Endothelial cell of umbilical vein (primary cell): ENCODE measurements at regions not wholly inside any gene's neighbourhood (a gene's known extent, or its start where the extent isn't known, plus 50 kb on each side); places are given as distances from the start of the nearest gene placed in this dataset.

Experiments used
- BruUV-seq: library from RNA; stranded (reverse); fragments of 400-500 nt; replicated peaks from 2 replicates; lab custom pipeline; 2021; lab: Mats Ljungman, UMichigan
- CTCF ChIA-PET: fragments of 300-600, 350-600 bp; sonication (Branson Sonifier 250); formaldehyde crosslinking; loops from one replicate; lab custom pipeline; 2021; ENCODE audit warnings: antibody characterized with exemption, inconsistent platforms; lab: Charles Lee
- POLR2A ChIA-PET: fragments of 300-600, 350-600 bp; sonication (Branson Sonifier 250); formaldehyde crosslinking; loops from one replicate; lab custom pipeline; 2021; ENCODE audit warnings: antibody characterized with exemption, inconsistent platforms; lab: Charles Lee
- DNase-seq: peaks from one replicate; pipeline ENCODE4 v3.0.0-alpha.2; 2011; ENCODE audit warnings: low read depth, low spot score
- FAIRE-seq: peaks from 2 replicates; lab custom pipeline; 2011; peaks lifted over from hg19 to GRCh38; lab: Jason Lieb, UNC
- H2AFZ ChIP-seq: 2 replicates; pipeline ENCODE4 v1.6.0; 2012; ENCODE audit warnings: low read depth, low read length, control low read depth, inconsistent platforms
- H3K27ac ChIP-seq: 2 replicates; pipeline ENCODE4 v1.5.1; 2011; ENCODE audit warnings: low read depth, mild to moderate bottlenecking, control low read depth, low read length, moderate library complexity; ENCODE audit not compliant: insufficient read depth
- H3K27me3 ChIP-seq, 2 experiments: 2 replicates each; pipeline versions ENCODE4 v1.6.0 to v1.6.1; 2011; ENCODE audit warnings: low read length in 2 of 2, mixed read lengths in 1 of 2; ENCODE audit not compliant: control insufficient read depth in 2 of 2, insufficient read depth in 2 of 2
- H3K36me3 ChIP-seq, 2 experiments: 2 replicates in 1 of 2; 3 replicates in 1 of 2; pipeline ENCODE4 v1.5.1; 2011; ENCODE audit warnings: low read length in 2 of 2, mild to moderate bottlenecking in 1 of 2, moderate library complexity in 1 of 2; ENCODE audit not compliant: control insufficient read depth in 2 of 2, insufficient read depth in 2 of 2; ENCODE audit errors: extremely low read depth in 1 of 2
- H3K4me1 ChIP-seq: 3 replicates; pipeline ENCODE4 v1.5.1; 2011; ENCODE audit warnings: mild to moderate bottlenecking, low read length; ENCODE audit not compliant: control insufficient read depth, insufficient read depth; ENCODE audit errors: extremely low read depth
- H3K4me2 ChIP-seq: 2 replicates; pipeline ENCODE4 v1.6.1; 2011; ENCODE audit warnings: low read length, control low read depth, mixed read lengths; ENCODE audit not compliant: insufficient read depth
- H3K4me3 ChIP-seq, 3 experiments: fragments of 200-600 bp in 1 of 3; sonication (generic), shearing (Covaris generic) in 1 of 3; replicated peaks in 1 of 3; 2 replicates each; pipeline ENCODE4 v1.5.1; 2011 to 2016; ENCODE audit warnings: control low read depth in 3 of 3, low read length in 3 of 3, mild to moderate bottlenecking in 2 of 3, inconsistent platforms in 1 of 3, low read depth in 1 of 3, moderate library complexity in 1 of 3; ENCODE audit not compliant: insufficient read depth in 1 of 3
- H3K79me2 ChIP-seq: 2 replicates; pipeline ENCODE4 v1.6.0; 2012; ENCODE audit warnings: low read length, inconsistent platforms; ENCODE audit not compliant: control insufficient read depth, insufficient read depth
- H3K9ac ChIP-seq: replicated peaks from 2 replicates; pipeline ENCODE3; 2011; ENCODE audit warnings: low read length, control low read depth; ENCODE audit not compliant: insufficient read depth; ENCODE audit errors: extremely low read depth
- H3K9me1 ChIP-seq: replicated peaks from 3 replicates; pipeline ENCODE4 v1.6.0; 2011; ENCODE audit warnings: mild to moderate bottlenecking, low read length; ENCODE audit not compliant: control insufficient read depth, insufficient read depth; ENCODE audit errors: extremely low read depth
- H3K9me3 ChIP-seq: replicated peaks from 2 replicates; pipeline ENCODE4 v1.5.1; 2012; ENCODE audit warnings: low read length, inconsistent platforms; ENCODE audit not compliant: control insufficient read depth, insufficient read depth
- H4K20me1 ChIP-seq: replicated peaks from 2 replicates; pipeline ENCODE3; 2011; ENCODE audit warnings: mild to moderate bottlenecking, low read length; ENCODE audit not compliant: control insufficient read depth, insufficient read depth; ENCODE audit errors: extremely low read depth
- EZH2 ChIP-seq: IDR thresholded peaks from 2 replicates; pipeline ENCODE4 v1.6.1; 2012; ENCODE audit warnings: borderline replicate concordance, low read depth, mild to moderate bottlenecking, moderate library complexity, low read length, inconsistent platforms; ENCODE audit not compliant: severe bottlenecking
- FOS ChIP-seq: IDR thresholded peaks from 2 replicates; pipeline ENCODE4 v1.6.1; 2011; ENCODE audit warnings: mild to moderate bottlenecking, low read length, moderate library complexity, borderline replicate concordance; ENCODE audit not compliant: insufficient read depth
- GATA2 ChIP-seq: IDR thresholded peaks from 2 replicates; pipeline ENCODE4 v1.7.0; 2011; ENCODE audit warnings: low read depth, mild to moderate bottlenecking, moderate library complexity, mixed read lengths, low read length; ENCODE audit not compliant: insufficient read length, insufficient read depth
- JUN ChIP-seq: IDR thresholded peaks from 2 replicates; pipeline ENCODE4 v1.6.1; 2011; ENCODE audit warnings: borderline replicate concordance, low read depth; ENCODE audit not compliant: insufficient read length, insufficient read depth
- MAX ChIP-seq: IDR thresholded peaks from 2 replicates; pipeline ENCODE4 v1.6.1; 2011; ENCODE audit not compliant: insufficient read depth, insufficient read length
- MYC ChIP-seq: IDR thresholded peaks from one replicate; pipeline ENCODE4 v1.6.1; 2011; ENCODE audit warnings: mild to moderate bottlenecking, low read depth, low read length
- POLR2A ChIP-seq: IDR thresholded peaks from 2 replicates; pipeline ENCODE4 v1.6.1; 2012; ENCODE audit warnings: low read depth, mild to moderate bottlenecking, control low read depth, low read length
- POLR2AphosphoS5 ChIP-seq: IDR thresholded peaks from 2 replicates; pipeline ENCODE4 v1.6.1; 2012; ENCODE audit warnings: low read depth, mild to moderate bottlenecking, control low read depth, low read length, moderate library complexity; ENCODE audit not compliant: insufficient read depth
- dilution Hi-C: fragments of 300-500 bp; cut with MboI; formaldehyde crosslinking; loops from one replicate; pipeline ENCODE4 v1.15.0; 2019; ENCODE audit warnings: low sequenced_read_pairs; ENCODE audit not compliant: extremely low pct_ligation_motif_present
- intact Hi-C: fragments of 100-400 bp; cut with micrococcal nuclease; formaldehyde crosslinking; loops from one replicate; pipeline ENCODE4 v1.10.0; 2022
- TF ChIP-seq, protein P1 (sequence below), 2 donors: IDR thresholded peaks; 1 replicate in 1 of 2; 2 replicates in 1 of 2; pipeline ENCODE4 v1.5.1; 2011; ENCODE audit warnings: low read length in 2 of 2, mild to moderate bottlenecking in 2 of 2, moderate library complexity in 2 of 2, control low read depth in 1 of 2, inconsistent platforms in 1 of 2, low read depth in 1 of 2; ENCODE audit not compliant: insufficient read depth in 1 of 2; ENCODE audit errors: extremely low read depth in 1 of 2

GRCh38 chr10:44294726-44295412 lies 90.0 kb downstream of the CXCL12 start:
- dilution Hi-C loops (no loop called here), intact Hi-C loops (no loop called here)
- ChIA-PET POLR2A (no interaction called here), CTCF (no interaction called here)
- H3K36me3 ChIP-seq = no peaks in the 10 kb centered on the region
- H3K4me1 ChIP-seq = no peaks in the 10 kb centered on the region
- no peak overlapping the region for H3K9ac ChIP-seq
- no peak for DNase-seq
- H3K4me2 ChIP-seq = no peak overlapping the region
- no peak overlapping the region for H3K27ac ChIP-seq
- H3K27me3 ChIP-seq = no peaks in the 10 kb centered on the region
- no peak overlapping the region for H2AFZ ChIP-seq
- H3K9me1 ChIP-seq = no peaks in the 10 kb centered on the region
- FAIRE-seq = no peak
- no peaks in the 10 kb centered on the region for H3K9me3 ChIP-seq
- H4K20me1 ChIP-seq = no peaks in the 10 kb centered on the region
- BruUV-seq = no TSS peak
- TF ChIP-seq GATA2 (no peak), MAX (peak; percentile 29)
- no peak overlapping the region for H3K4me3 ChIP-seq
- no peaks in the 10 kb centered on the region for H3K79me2 ChIP-seq

DNA sequence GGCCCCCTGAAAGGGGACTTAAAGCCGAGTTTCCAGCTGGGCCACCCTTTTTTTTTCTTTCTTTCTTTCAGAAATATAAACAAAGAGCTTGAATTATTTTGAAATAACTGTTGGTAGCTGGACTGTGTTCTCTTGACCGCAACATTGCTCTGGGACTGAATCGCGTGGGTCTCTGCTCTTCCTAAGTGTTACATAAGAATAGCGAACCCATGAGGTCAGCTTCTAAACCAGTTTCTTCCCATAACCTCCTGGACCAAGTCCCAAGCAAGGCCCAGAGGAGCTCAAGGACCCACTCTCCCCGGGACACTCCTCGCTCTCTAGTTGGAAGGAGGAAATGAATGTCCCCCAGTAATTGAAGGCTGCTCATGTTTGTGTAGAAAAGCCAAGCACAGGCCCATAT lies 91.1 kb downstream of the CXCL12 start:
- BruUV-seq = no TSS peak
- Histone ChIP-seq H3K4me2 (no peak overlapping the region), H4K20me1 (no peaks in the 10 kb centered on the region), H3K27me3 (no peaks in the 10 kb centered on the region), H3K79me2 (no peaks in the 10 kb centered on the region), H2AFZ (no peak overlapping the region), H3K4me1 (no peaks in the 10 kb centered on the region), H3K27ac (no peak overlapping the region), H3K9me3 (no peaks in the 10 kb centered on the region), H3K9ac (no peak overlapping the region), H3K9me1 (no peaks in the 10 kb centered on the region), H3K36me3 (no peaks in the 10 kb centered on the region), H3K4me3 (no peak overlapping the region)
- TF ChIP-seq GATA2 (no peak), FOS (no peak), MAX (no peak), JUN (no peak), POLR2A (no peak), MYC (no peak), POLR2AphosphoS5 (no peak), EZH2 (no peak)
- TF ChIP-seq, protein P1, sequence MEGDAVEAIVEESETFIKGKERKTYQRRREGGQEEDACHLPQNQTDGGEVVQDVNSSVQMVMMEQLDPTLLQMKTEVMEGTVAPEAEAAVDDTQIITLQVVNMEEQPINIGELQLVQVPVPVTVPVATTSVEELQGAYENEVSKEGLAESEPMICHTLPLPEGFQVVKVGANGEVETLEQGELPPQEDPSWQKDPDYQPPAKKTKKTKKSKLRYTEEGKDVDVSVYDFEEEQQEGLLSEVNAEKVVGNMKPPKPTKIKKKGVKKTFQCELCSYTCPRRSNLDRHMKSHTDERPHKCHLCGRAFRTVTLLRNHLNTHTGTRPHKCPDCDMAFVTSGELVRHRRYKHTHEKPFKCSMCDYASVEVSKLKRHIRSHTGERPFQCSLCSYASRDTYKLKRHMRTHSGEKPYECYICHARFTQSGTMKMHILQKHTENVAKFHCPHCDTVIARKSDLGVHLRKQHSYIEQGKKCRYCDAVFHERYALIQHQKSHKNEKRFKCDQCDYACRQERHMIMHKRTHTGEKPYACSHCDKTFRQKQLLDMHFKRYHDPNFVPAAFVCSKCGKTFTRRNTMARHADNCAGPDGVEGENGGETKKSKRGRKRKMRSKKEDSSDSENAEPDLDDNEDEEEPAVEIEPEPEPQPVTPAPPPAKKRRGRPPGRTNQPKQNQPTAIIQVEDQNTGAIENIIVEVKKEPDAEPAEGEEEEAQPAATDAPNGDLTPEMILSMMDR (IDR thresholded peaks at IDR 0.05; ENCODE audit: extremely low read depth in 1 of 2, insufficient read depth in 1 of 2, low read depth in 1 of 2, low read length in 2 of 2) = no peak
- DNase-seq (no peak), FAIRE-seq (no peak)
- intact Hi-C loops (no loop called here), dilution Hi-C loops (no loop called here)
- POLR2A ChIA-PET = no interaction called here
- CTCF ChIA-PET = no interaction called here
